IMR-90 (cell line): ENCODE measurements at regions not wholly inside any gene's neighbourhood (a gene's known extent, or its start where the extent isn't known, plus 50 kb on each side); places are given as distances from the start of the nearest gene placed in this dataset.

Source experiments
- ATAC-seq: fragments of 200-7000 bp; cut with Tn5 transposase; 2 replicates; pipeline ENCODE4 v1.9.1; 2020; ENCODE audit warnings: low read depth, mild to moderate bottlenecking, moderate library complexity
- BruUV-seq: library from RNA; stranded (reverse); fragments of 400-500 nt; replicated peaks from 2 replicates; lab custom pipeline; 2021; lab: Mats Ljungman, UMichigan
- CTCF ChIA-PET: fragments of 300-600 bp; formaldehyde crosslinking; extraction: SDS; loops from one replicate; lab custom pipeline; 2021; ENCODE audit warnings: antibody characterized with exemption; lab: Yijun Ruan, JAX
- POLR2A ChIA-PET: fragments of 300-600 bp; sonication (Branson Sonifier 250); formaldehyde crosslinking; loops from one replicate; lab custom pipeline; 2022; ENCODE audit warnings: antibody characterized with exemption; ENCODE audit not compliant: unreplicated experiment; lab: Charles Lee
- DNase-seq: peaks from one replicate; pipeline ENCODE4 v3.0.0; 2013
- H2AFZ ChIP-seq: replicated peaks from 2 replicates; pipeline ENCODE3; 2013; ENCODE audit warnings: low read length, mild to moderate bottlenecking; ENCODE audit not compliant: poor library complexity
- H2AK5ac ChIP-seq: 2 replicates; pipeline ENCODE4 v1.6.1; 2013; ENCODE audit warnings: low read depth, low read length, inconsistent platforms
- H2AK9ac ChIP-seq: replicated peaks from 2 replicates; pipeline ENCODE3; 2013; ENCODE audit warnings: mild to moderate bottlenecking, low read depth, low read length, moderate library complexity; ENCODE audit not compliant: poor library complexity
- H2BK120ac ChIP-seq: 2 replicates; pipeline ENCODE4 v1.6.1; 2013; ENCODE audit warnings: low read depth, low read length, inconsistent platforms
- H2BK15ac ChIP-seq: 3 replicates; pipeline ENCODE4 v1.6.1; 2013; ENCODE audit warnings: low read depth, low read length, inconsistent platforms
- H2BK20ac ChIP-seq: 2 replicates; pipeline ENCODE4 v1.6.1; 2013; ENCODE audit warnings: low read depth, mild to moderate bottlenecking, inconsistent platforms, low read length, moderate library complexity
- H2BK5ac ChIP-seq: 2 replicates; pipeline ENCODE4 v1.6.1; 2013; ENCODE audit warnings: mild to moderate bottlenecking, low read depth, low read length, inconsistent platforms; ENCODE audit not compliant: poor library complexity, severe bottlenecking
- H3K14ac ChIP-seq: replicated peaks from 2 replicates; pipeline ENCODE4 v1.6.1; 2013; ENCODE audit warnings: low read depth, low read length, inconsistent platforms
- H3K18ac ChIP-seq: 2 replicates; pipeline ENCODE4 v1.6.1; 2013; ENCODE audit warnings: low read depth, low read length, control low read depth
- H3K23ac ChIP-seq: 2 replicates; pipeline ENCODE4 v1.6.1; 2013; ENCODE audit warnings: low read depth, low read length, inconsistent platforms
- H3K27ac ChIP-seq: 2 replicates; pipeline ENCODE4 v1.5.1; 2013; ENCODE audit warnings: mild to moderate bottlenecking, control low read depth, low read length; ENCODE audit not compliant: insufficient read depth
- H3K27me3 ChIP-seq: 2 replicates; pipeline ENCODE4 v1.6.1; 2013; ENCODE audit warnings: low read length; ENCODE audit not compliant: control insufficient read depth, insufficient read depth
- H3K36me3 ChIP-seq: 2 replicates; pipeline ENCODE4 v1.6.1; 2013; ENCODE audit warnings: low read length, mixed read lengths; ENCODE audit not compliant: control insufficient read depth, insufficient read depth
- H3K4ac ChIP-seq: 2 replicates; pipeline ENCODE4 v1.6.1; 2013; ENCODE audit warnings: low read depth, low read length, inconsistent platforms
- H3K4me1 ChIP-seq: 2 replicates; pipeline ENCODE4 v1.6.1; 2013; ENCODE audit warnings: low read length, mixed read lengths; ENCODE audit not compliant: control insufficient read depth, insufficient read depth
- H3K4me2 ChIP-seq: 2 replicates; pipeline ENCODE4 v1.6.1; 2013; ENCODE audit warnings: low read depth, mild to moderate bottlenecking, control low read depth, low read length, moderate library complexity
- H3K4me3 ChIP-seq: 2 replicates; pipeline ENCODE4 v1.5.1; 2013; ENCODE audit warnings: low read depth, mild to moderate bottlenecking, control low read depth, low read length, moderate library complexity; ENCODE audit not compliant: insufficient read depth
- H3K56ac ChIP-seq: 2 replicates; pipeline ENCODE4 v1.6.1; 2013; ENCODE audit warnings: low read length, inconsistent platforms; ENCODE audit not compliant: insufficient read depth; ENCODE audit errors: extremely low read depth
- H3K79me1 ChIP-seq, 2 experiments: 2 replicates each; pipeline ENCODE4 v1.6.1; 2013; ENCODE audit warnings: low read length in 2 of 2, inconsistent platforms in 1 of 2, low read depth in 1 of 2
- H3K9ac ChIP-seq: 2 replicates; pipeline ENCODE4 v1.6.1; 2013; ENCODE audit warnings: low read depth, low read length, control low read depth
- H3K9me1 ChIP-seq: 2 replicates; pipeline ENCODE4 v1.6.1; 2013; ENCODE audit warnings: low read length, inconsistent platforms; ENCODE audit not compliant: insufficient read depth
- H3K9me3 ChIP-seq: 2 replicates; pipeline ENCODE4 v1.6.1; 2013; ENCODE audit warnings: low read length; ENCODE audit not compliant: control insufficient read depth, insufficient read depth
- H4K20me1 ChIP-seq: 2 replicates; pipeline ENCODE4 v1.6.1; 2013; ENCODE audit warnings: low read length, inconsistent platforms; ENCODE audit not compliant: insufficient read depth
- H4K5ac ChIP-seq: 2 replicates; pipeline ENCODE4 v1.6.1; 2013; ENCODE audit warnings: mild to moderate bottlenecking, low read depth, low read length, control low read depth
- H4K8ac ChIP-seq, 2 experiments: 2 replicates each; pipeline ENCODE4 v1.6.1; 2013; ENCODE audit warnings: low read depth in 2 of 2, low read length in 2 of 2, control low read depth in 1 of 2, inconsistent platforms in 1 of 2
- H4K91ac ChIP-seq: 2 replicates; pipeline ENCODE4 v1.6.1; 2013; ENCODE audit warnings: low read depth, low read length, inconsistent platforms; ENCODE audit not compliant: insufficient read depth
- NFE2L2 ChIP-seq: fragments of 150-350 bp; IDR thresholded peaks from 2 replicates; pipeline ENCODE4 v1.6.1; 2016; ENCODE audit warnings: low read depth, mild to moderate bottlenecking, low read length
- RAD21 ChIP-seq: IDR thresholded peaks from 2 replicates; pipeline ENCODE4 v1.6.1; 2012; ENCODE audit warnings: low read length, improper control_type of control experiment
- RCOR1 ChIP-seq: IDR thresholded peaks from 2 replicates; pipeline ENCODE4 v1.6.1; 2012; ENCODE audit warnings: mild to moderate bottlenecking, low read length, improper control_type of control experiment; ENCODE audit not compliant: insufficient replicate concordance
- RFX5 ChIP-seq: IDR thresholded peaks from 2 replicates; pipeline ENCODE4 v1.8.0; 2012; ENCODE audit warnings: low read depth, mild to moderate bottlenecking, low read length, moderate library complexity
- SMC3 ChIP-seq: fragments of 150-350 bp; IDR thresholded peaks from 2 replicates; pipeline ENCODE4 v1.6.1; 2016; ENCODE audit warnings: low read depth, mild to moderate bottlenecking, antibody characterized with exemption, low read length, moderate library complexity
- WGBS, 2 experiments: methylation state at CpG; one replicate each; pipeline versions ENCODE4 v1.1.5 to v1.1.7; 2013; ENCODE audit warnings: missing lambda C conversion rate in 2 of 2; ENCODE audit not compliant: insufficient read length in 1 of 2; ENCODE audit errors: extremely low coverage in 2 of 2; 5-methylcytosine and 5-hydroxymethylcytosine counted together
- dilution Hi-C: fragments of 300-500 bp; cut with HindIII; formaldehyde crosslinking; loops from one replicate; pipeline ENCODE4 v1.14.3; 2018; ENCODE audit warnings: low sequenced_read_pairs; ENCODE audit not compliant: unreplicated experiment
- in situ Hi-C: fragments of 300-500 bp; cut with MboI; formaldehyde crosslinking; loops from 3 replicates; pipeline ENCODE4 v1.14.3; 2019; ENCODE audit warnings: low sequenced_read_pairs, inconsistent platforms, mixed read lengths
- intact Hi-C: fragments of 100-400 bp; cut with micrococcal nuclease; formaldehyde crosslinking; loops from 2 replicates; pipeline ENCODE4 v1.10.0; 2022
- TF ChIP-seq, protein P1 (sequence below): fragments of 150-350 bp; IDR thresholded peaks from 2 replicates; pipeline ENCODE4 v1.6.1; 2017; ENCODE audit warnings: mild to moderate bottlenecking, antibody characterized with exemption, low read length, low read depth

DNA sequence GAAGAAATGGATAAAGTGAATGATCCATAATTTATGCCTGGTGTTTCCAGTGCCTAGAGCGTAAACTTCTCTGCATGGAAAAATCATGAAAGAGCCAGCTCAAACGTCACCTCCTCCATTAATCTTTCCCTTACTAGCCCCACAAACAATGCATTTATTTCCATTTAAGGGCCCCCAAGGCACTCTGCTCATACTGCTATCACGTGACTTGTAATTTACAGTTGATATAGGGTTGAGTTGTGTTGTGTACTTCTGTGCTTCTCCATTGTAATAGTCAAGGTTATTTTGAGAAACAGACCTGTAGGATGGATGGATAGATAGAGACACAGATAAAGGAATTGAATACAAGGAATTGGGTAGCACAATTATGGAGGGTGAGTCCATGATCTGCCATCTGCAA lies 1034.7 kb upstream of the GHITM start:
- H2BK15ac ChIP-seq = no peak overlapping the region
- H2AK5ac ChIP-seq = no peak overlapping the region
- no peak overlapping the region for H3K56ac ChIP-seq
- H3K9me1 ChIP-seq = no peaks in the 10 kb centered on the region
- no peak overlapping the region for H3K18ac ChIP-seq
- BruUV-seq = no TSS peak
- dilution Hi-C loops = no loop called here
- H3K79me1 ChIP-seq = no peaks in the 10 kb centered on the region
- no peak overlapping the region for H2BK120ac ChIP-seq
- no peak overlapping the region for H4K5ac ChIP-seq
- H2BK5ac ChIP-seq = no peak overlapping the region
- H2BK20ac ChIP-seq = no peak overlapping the region
- ATAC-seq = no peak
- TF ChIP-seq RAD21 = no peak
- TF ChIP-seq RFX5 = no peak
- no peak for TF ChIP-seq RCOR1
- TF ChIP-seq, protein P1, sequence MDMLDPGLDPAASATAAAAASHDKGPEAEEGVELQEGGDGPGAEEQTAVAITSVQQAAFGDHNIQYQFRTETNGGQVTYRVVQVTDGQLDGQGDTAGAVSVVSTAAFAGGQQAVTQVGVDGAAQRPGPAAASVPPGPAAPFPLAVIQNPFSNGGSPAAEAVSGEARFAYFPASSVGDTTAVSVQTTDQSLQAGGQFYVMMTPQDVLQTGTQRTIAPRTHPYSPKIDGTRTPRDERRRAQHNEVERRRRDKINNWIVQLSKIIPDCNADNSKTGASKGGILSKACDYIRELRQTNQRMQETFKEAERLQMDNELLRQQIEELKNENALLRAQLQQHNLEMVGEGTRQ = no peak
- no peak for TF ChIP-seq SMC3
- no peak for TF ChIP-seq NFE2L2
- no peaks in the 10 kb centered on the region for H3K4me1 ChIP-seq
- no peak overlapping the region for H3K9ac ChIP-seq
- no CpG with 5 or more reads among the region's 3 CpGs for WGBS, 2 experiments
- CTCF ChIA-PET = no interaction called here
- no peak overlapping the region for H3K4me2 ChIP-seq
- H3K14ac ChIP-seq = no peak overlapping the region
- POLR2A ChIA-PET = no interaction called here
- no peak overlapping the region for H4K91ac ChIP-seq
- no peak for DNase-seq
- H3K9me3 ChIP-seq = peaks cover 10% of the 10 kb centered on the region
- no peak overlapping the region for H2AK9ac ChIP-seq
- intact Hi-C loops = no loop called here
- no peak overlapping the region for H3K4me3 ChIP-seq
- no peak overlapping the region for H3K4ac ChIP-seq
- H2AFZ ChIP-seq = no peak overlapping the region
- no peak overlapping the region for H4K8ac ChIP-seq
- in situ Hi-C loops = no loop called here
- no peaks in the 10 kb centered on the region for H3K36me3 ChIP-seq
- H4K20me1 ChIP-seq = no peaks in the 10 kb centered on the region
- no peak overlapping the region for H3K27ac ChIP-seq
- H3K23ac ChIP-seq = no peak overlapping the region
- H3K27me3 ChIP-seq = no peaks in the 10 kb centered on the region
